ENCODE measurements at regions not wholly inside any gene's neighbourhood (a gene's known extent, or its start where the extent isn't known, plus 50 kb on each side); places are given as distances from the start of the nearest gene placed in this dataset.

GRCh38 chr2:122389694-122390093 lies 634.2 kb downstream of the TSN start:
- Histone ChIP-seq H3K27me3 (ENCODE audit: insufficient read depth in 3 of 3, low read length in 2 of 3) (no peaks in the 10 kb centered on the region), H3K4me3 (no peak overlapping the region), H3K4me1 (no peaks in the 10 kb centered on the region), H3K27ac (no peak overlapping the region), H3K9me3 (peaks cover 8% of the 10 kb centered on the region), H3K36me3 (ENCODE audit: insufficient read depth in 1 of 2, low read depth in 1 of 2) (no peaks in the 10 kb centered on the region)
- WGBS, 3 donors = 68 to 81% (median 70%) methylated on average over 4 of the region's 4 CpGs
- no peak for ATAC-seq
- no peak for DNase-seq
- intact Hi-C loops (cut with DNase I) = loop anchor here in 1 of 2 donors (10.0 kb wide), 1 partner anchor 845 kb away; no protein-coding TSS in a partner anchor
- TF ChIP-seq CTCF (IDR thresholded peaks at IDR 0.05) = no peak

- Histone ChIP-seq H3K27ac (no peak overlapping the region), H3K9me3 (peaks cover 8% of the 10 kb centered on the region), H3K4me1 (no peaks in the 10 kb centered on the region), H3K36me3 (ENCODE audit: insufficient read depth in 1 of 2, low read depth in 1 of 2) (no peaks in the 10 kb centered on the region), H3K4me3 (no peak overlapping the region), H3K27me3 (ENCODE audit: insufficient read depth in 3 of 3, low read length in 2 of 3) (no peaks in the 10 kb centered on the region)
- ATAC-seq (no peak), DNase-seq (no peak)
- 34 to 55% (median 50%) methylated on average over 1 of the region's 1 CpG for WGBS, 3 donors
- intact Hi-C loops (cut with DNase I) = no loop called here
- TF ChIP-seq CTCF (IDR thresholded peaks at IDR 0.05) = no peak
Measured at GRCh38 chr2:122390406-122390805, 635.0 kb downstream of the TSN start.

DNA sequence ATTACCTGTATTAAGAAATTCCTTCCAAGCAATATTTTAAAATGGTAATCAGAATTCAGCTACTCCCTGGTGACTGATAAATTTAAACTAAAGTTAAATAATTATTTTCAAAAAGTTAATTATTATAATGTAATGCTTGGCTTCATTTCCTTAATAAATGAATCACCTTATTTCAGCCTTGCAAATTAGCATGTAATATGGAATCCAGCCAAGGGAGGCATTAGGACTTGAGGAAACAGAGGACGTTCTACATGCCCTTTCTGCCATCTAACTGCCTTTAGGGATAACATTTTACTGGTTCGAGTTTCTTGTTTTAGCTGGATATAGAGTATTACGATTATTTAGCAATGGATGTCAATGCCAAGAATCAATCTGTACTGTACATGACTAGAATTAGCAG lies 636.3 kb downstream of the TSN start:
- Histone ChIP-seq H3K9me3 (peaks cover 8% of the 10 kb centered on the region), H3K36me3 (ENCODE audit: insufficient read depth in 1 of 2, low read depth in 1 of 2) (no peaks in the 10 kb centered on the region), H3K27me3 (ENCODE audit: insufficient read depth in 3 of 3, low read length in 2 of 3) (no peaks in the 10 kb centered on the region), H3K4me3 (no peak overlapping the region), H3K27ac (no peak overlapping the region), H3K4me1 (no peaks in the 10 kb centered on the region)
- intact Hi-C loops (cut with DNase I) = no loop called here
- WGBS, 3 donors = 51 to 62% (median 53%) methylated on average over 3 of the region's 3 CpGs
- TF ChIP-seq CTCF (IDR thresholded peaks at IDR 0.05) = no peak
- DNase-seq (no peak), ATAC-seq (no peak)

DNA sequence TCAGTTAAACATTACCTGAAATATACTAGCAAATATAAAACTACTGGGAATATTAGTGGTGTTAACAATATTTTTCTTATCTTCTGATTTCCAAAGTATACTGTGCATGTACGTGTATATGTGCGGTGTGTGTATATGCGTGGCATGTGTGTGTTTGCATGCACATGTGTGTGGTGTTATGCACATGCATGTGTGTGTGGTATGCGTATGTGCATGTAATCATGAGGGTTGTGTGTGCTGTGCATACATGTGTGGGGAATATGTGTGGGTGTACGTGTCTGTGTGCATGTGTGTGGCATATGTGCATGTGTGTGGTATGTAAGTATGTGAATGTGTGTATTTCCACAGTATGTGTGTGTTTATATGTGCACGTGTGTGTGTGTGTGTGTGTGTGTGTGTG lies 640.2 kb downstream of the TSN start:
- DNase-seq (no peak), ATAC-seq (no peak)
- no peak overlapping the region for H3K4me3 ChIP-seq
- H3K36me3 ChIP-seq (ENCODE audit: insufficient read depth in 1 of 2, low read depth in 1 of 2) = no peaks in the 10 kb centered on the region
- no peaks in the 10 kb centered on the region for H3K4me1 ChIP-seq
- 91 to 94% (median 93%) methylated on average over 6 of the region's 6 CpGs for WGBS, 3 donors
- no peaks in the 10 kb centered on the region for H3K27me3 ChIP-seq (ENCODE audit: insufficient read depth in 3 of 3, low read length in 2 of 3)
- no peak for TF ChIP-seq CTCF (IDR thresholded peaks at IDR 0.05)
- H3K27ac ChIP-seq = no peak overlapping the region
- H3K9me3 ChIP-seq = no peaks in the 10 kb centered on the region
- intact Hi-C loops (cut with DNase I) = no loop called here

DNA sequence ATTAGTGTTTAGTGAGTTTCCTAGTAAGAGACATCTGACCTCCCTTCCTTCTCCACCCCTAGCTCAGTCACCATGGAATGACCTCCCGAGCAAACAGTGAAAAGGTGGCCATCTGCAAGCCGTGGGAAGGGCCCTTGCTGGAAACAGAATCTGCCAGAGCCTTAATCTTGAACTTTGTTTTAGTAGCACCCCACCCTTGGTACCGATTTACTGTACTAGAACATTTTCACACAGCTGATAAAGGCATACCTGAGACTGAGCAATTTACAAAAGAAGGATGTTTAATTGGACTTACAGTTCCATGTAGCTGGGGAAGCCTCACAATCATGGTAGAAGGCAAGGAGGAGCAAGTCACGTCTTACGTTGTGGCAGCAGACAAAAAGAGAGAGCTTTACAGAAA lies 655.8 kb downstream of the TSN start:
- Histone ChIP-seq H3K27ac (no peak overlapping the region), H3K27me3 (ENCODE audit: insufficient read depth in 3 of 3, low read length in 2 of 3) (no peaks in the 10 kb centered on the region), H3K9me3 (no peaks in the 10 kb centered on the region), H3K4me3 (no peak overlapping the region), H3K36me3 (ENCODE audit: insufficient read depth in 1 of 2, low read depth in 1 of 2) (no peaks in the 10 kb centered on the region), H3K4me1 (no peaks in the 10 kb centered on the region)
- DNase-seq = no peak
- intact Hi-C loops (cut with DNase I) = no loop called here
- WGBS, 3 donors = 63 to 75% (median 69%) methylated on average over 5 of the region's 5 CpGs
- TF ChIP-seq CTCF (IDR thresholded peaks at IDR 0.05) = no peak
- ATAC-seq = no peak
